HT-29 (cell line): ENCODE measurements at regions not wholly inside any gene's neighbourhood (a gene's known extent, or its start where the extent isn't known, plus 50 kb on each side); places are given as distances from the start of the nearest gene placed in this dataset.

Experiments used
- DNase-seq: peaks from one replicate; pipeline ENCODE4 v3.0.0-alpha.2; 2015; ENCODE audit warnings: low spot score

GRCh38 chr18:71899707-71900472, 644.3 kb downstream of the CBLN2 start:
- DNase-seq = no peak

DNA sequence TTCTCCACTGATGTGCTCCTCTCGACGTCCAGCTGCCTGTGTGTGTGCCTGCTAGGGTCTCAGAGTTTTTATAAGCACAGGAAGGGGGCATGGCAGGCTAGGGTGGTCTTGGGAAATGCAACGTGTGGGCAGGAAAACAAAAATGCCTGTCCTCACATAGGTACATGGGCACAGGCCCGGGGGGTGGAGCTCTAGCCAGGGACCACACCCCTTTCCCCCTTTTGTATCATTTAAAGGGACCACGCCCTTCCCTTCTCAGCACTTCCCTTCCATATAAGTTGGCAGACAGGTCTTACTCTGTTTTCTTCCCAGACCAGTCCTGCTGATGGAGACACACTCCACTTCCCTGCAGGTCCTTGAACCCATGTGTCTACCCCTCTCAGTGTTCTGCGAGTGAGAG, 645.0 kb downstream of the CBLN2 start:
- no peak for DNase-seq

DNA sequence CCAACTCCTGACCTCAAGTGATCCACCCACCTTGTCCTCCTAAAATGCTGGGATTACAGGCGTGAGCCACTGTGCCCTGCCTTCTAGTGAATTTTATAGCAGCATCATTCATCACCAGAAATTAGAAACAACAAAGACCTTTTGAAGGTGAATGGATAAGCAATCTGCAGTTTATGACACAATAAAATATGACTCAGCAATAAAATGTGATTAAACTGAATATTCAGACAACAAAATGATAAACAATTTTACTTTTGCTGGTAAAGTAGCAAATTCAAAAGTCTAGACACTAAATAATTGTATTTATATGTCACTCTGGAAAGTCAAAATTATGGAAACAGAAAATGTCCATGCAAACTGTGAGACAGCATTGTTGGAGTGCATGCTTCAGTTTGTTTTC, 656.6 kb downstream of the CBLN2 start:
- DNase-seq = no peak

- no peak for DNase-seq
Observed at GRCh38 chr18:71878226-71878625, 665.9 kb downstream of the CBLN2 start.

DNA sequence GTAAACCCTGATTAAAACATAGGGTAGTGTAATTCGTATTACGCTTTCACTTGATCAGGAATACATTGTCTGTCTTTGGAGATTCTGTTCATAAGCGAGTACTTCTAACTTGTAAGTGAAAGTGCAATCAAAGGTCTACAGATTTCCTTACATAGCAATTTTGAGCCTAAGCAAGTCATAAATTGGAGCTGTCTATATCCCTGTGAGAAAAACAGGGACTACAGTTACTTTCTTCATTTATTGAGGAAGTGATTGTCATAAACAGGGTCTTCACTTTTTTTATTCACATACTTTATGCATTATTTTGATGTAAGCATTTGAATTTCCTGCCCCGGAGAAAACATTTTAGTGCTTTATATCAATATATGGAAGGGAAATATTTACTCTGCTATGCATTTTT, 670.4 kb downstream of the CBLN2 start:
- DNase-seq = no peak

- no peak for DNase-seq
Observed at GRCh38 chr18:71865888-71866287, 678.3 kb downstream of the CBLN2 start.

GRCh38 chr18:71850602-71851001, 693.5 kb downstream of the CBLN2 start:
- no peak for DNase-seq

- no peak for DNase-seq
Observed at GRCh38 chr18:71849407-71849806, 694.7 kb downstream of the CBLN2 start.

DNA sequence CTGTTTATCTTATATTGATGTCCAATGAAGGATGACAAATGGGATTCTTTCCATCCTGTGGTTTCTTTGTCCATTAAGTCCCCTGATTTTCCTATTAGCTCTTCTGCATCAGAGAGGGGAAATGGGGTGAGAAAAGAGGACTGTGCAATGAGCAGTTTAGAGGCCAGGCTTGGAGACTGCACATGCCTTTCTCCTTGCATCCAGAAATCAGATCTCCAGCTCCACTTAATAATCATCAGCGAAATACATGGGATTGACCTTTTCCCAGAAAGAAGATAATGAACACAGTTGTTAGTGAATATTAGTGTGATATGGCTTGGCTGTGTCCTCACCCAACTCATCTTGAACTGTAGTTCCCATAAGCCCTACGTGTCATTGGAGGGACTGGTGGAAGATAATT, 697.4 kb downstream of the CBLN2 start:
- DNase-seq = no peak

- no peak for DNase-seq
Observed at GRCh38 chr18:71844814-71845213, 699.3 kb downstream of the CBLN2 start.

DNA sequence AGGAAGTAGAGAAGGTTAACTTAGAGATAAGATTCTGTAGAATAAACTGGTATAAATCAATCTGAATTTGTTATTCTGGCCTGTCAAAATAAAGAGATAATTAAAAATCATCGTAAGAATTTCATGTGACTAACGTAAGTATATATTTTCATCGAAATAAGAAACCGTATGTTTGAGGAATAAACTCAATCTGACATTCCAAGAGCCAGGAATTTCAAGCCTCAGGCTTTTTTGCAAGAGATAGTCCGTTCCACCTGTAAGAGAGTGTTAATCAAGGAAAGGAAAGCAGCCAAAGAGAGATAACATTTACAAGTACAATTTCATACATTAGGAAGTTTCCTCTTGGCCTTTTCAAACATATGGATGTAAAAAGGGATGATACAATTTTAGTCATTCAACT, 701.5 kb downstream of the CBLN2 start:
- DNase-seq = no peak

DNA sequence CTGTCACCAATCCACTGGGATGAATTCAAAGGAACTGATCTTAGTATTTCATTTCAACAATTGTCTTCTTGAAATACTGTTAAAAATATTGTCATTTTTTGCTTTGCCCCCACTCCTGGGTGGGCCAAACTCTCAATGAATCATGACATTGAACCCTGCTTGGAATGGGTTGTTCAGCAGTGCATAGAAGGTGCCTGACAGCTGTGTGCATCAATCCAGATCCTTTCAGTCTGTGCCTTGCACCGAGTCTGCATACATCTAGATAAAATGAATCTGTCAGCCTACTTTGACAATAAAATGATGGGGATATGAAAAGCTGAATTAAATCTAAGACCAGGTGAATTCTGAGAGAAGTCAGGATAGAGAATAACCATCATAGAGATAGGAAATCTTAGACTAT, 706.6 kb downstream of the CBLN2 start:
- no peak for DNase-seq

DNA sequence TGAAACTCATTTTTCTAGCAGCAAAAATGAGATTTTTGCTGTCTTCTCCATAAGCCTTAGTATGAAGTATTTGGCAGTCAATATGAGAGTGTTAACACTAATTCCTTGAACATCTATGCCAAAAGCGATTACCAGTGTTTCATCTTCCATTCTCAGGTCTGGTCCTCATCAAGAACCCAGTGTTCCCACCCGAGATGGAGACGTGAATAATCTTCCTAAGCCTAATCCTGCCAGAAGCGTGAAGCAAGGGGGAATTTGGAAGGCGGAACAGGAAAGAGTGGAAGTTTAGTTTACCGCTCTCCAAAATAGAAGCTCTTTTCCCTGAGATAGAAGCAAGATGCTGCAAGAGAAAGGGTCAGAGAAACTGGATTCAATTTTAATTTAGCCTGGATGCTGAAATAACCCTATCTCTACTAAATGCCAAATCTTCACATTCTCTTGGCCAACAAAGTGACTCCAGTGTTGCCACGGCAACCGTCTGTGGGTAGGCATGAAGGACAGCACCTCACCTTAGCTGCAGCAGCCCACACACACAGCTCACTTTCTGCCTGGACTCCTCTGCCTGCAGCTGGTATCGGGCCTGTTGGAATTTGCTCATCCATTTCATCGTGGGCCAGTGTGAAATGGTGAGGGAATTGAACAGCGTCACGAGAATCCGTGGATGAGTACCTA, 711.1 kb downstream of the CBLN2 start:
- DNase-seq = no peak

DNA sequence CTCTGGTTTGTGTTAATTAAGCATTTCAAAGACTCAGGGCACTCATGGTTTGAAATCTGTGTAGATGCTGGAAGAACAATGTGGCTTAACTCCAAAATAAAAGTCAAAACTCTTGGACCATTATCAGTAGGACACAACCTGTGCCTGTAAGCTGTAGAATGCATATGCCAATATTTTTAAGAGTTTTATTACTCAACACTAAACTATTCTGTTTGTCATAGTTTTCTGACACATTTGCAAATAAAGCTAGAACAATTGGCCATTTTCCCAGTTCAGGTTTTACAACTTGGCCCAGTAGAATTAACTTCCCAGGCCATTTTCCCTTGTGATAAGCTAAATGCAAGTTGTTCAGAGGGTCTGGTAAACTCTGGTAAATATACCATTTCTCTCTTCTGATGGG, 713.1 kb downstream of the CBLN2 start:
- no peak for DNase-seq

- no peak for DNase-seq
Observed at GRCh38 chr18:71827301-71827700, 716.8 kb downstream of the CBLN2 start.

DNA sequence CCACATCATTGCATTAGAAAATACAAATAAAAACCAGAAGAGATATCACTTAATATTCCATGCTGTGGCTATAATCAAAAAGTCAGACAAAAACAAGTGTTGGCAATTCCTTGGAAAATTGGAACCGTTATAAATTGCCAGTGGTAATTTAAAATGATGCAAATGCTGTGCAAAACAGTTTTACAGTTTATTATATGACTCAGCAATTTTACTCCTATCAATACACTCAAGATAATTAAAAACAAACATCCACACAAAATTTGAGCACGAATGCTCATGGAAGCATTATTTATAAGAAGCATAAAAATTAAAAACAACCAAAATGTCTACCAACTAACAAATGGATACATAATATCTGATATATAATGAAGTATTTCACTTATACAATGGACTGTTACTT, 728.8 kb downstream of the CBLN2 start:
- DNase-seq = no peak

GRCh38 chr18:71809711-71810110, 734.4 kb downstream of the CBLN2 start:
- DNase-seq = no peak

DNA sequence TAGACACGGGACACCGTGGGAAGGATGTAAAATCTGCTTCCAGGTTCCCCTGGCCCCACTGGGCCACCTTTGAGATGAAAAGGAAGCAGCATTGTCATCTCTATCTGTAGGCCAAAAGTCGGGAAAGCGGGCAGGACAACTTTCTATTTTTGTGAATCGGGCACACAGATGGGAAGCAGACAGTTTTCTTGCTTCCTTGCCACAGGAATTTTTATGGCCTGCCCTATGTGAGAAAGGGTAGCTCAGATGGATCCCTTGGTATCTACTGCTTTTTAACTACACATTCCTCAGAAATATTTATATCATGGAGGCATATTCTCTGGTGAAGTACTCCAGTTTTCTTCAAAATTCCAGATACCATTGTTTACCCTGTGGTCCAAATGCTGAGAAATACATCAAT, 735.5 kb downstream of the CBLN2 start:
- DNase-seq = no peak

GRCh38 chr18:71807586-71807985, 736.6 kb downstream of the CBLN2 start:
- DNase-seq = no peak

DNA sequence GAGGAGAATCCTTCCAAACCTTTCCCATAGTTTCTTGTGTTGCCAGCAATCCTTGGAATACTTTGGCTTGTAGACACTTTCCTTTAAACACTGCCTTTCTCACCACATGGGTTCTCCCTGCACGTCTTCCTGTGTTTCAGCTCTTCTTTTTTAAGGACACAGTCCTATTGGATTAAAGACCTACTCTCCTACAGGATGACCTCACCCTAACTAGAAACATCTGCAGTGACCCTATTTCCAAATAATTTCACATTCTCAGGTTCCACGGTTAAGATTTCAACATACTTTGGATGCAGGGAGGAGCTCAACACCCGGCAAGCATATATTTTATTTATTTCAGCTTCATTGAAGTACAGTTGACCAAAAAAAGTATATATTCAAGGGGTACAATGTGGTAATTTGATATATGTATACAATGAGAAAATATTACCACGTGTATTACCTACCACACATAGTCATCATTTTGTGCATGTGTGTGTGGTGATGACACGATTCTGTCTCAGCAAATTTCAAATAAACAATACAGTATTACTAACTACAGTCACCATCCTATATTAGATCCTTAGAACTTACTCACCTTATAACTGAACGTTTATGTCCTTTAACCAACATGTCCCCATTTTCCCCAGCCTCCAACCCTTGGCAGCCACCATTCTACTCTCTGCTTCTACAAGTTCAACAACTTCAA, 745.0 kb downstream of the CBLN2 start:
- DNase-seq = no peak

GRCh38 chr18:71797554-71797953, 746.6 kb downstream of the CBLN2 start:
- no peak for DNase-seq

DNA sequence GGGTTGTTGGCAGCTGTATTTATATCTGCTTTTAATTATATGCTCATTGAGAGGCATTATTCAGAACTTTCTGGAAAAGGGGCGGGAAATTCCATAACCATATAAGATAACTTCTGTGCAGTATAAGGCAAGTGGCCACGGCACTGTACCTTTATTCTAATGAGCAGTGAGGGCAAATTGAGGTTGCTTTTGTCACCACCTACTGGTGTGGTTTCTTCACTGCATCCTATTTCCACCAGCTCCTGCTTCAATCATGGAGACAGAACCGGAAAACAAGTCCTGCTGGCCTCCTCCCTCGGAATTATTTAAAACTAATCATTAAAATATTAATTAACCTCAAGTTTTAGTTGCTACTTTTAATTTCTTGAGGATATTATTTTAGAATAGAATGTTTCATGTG, 759.4 kb downstream of the CBLN2 start:
- peak; percentile 22 for DNase-seq

DNA sequence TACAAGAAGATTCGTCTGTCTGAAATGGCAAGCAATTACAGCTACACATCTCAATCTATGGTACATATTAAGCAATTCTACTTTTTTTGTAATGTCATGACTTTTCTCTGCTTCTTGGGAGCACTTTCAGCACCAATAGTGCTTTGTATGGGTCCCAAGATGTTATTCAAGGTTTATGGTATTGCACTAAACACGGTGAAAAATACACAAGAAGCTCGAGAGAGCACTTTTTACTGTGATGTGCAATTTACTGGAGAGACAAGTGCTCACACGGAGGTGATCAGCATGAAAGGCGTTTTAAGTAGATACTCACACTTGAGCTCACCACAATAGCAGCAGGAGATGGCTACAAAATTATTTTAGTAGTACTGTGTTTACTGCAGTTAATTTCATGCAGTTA, 783.6 kb downstream of the CBLN2 start:
- no peak for DNase-seq
